ENCODE measurements at regions not wholly inside any gene's neighbourhood (a gene's known extent, or its start where the extent isn't known, plus 50 kb on each side); places are given as distances from the start of the nearest gene placed in this dataset.

GRCh38 chr20:56924292-56925081 lies 295.4 kb downstream of the TFAP2C start:
- no peak for TF ChIP-seq CTCF (IDR thresholded peaks at IDR 0.05)

GRCh38 chr20:56925082-56925830 lies 296.1 kb downstream of the TFAP2C start:
- TF ChIP-seq CTCF (IDR thresholded peaks at IDR 0.05) = no peak
- no peaks in the 10 kb centered on the region for H3K4me1 Mint-ChIP-seq (ENCODE audit: low read depth)
- H3K27ac Mint-ChIP-seq = no peak overlapping the region
- no peaks in the 10 kb centered on the region for H3K36me3 Mint-ChIP-seq (ENCODE audit: low read depth)
- H3K9me3 Mint-ChIP-seq = no peaks in the 10 kb centered on the region
- no peak for DNase-seq
- H3K4me3 Mint-ChIP-seq = no peak overlapping the region
- peaks cover 24% of the 10 kb centered on the region for H3K27me3 Mint-ChIP-seq (ENCODE audit: insufficient read depth)

More at GRCh38 chr20:56924292-56925081, 295.4 kb downstream of the TFAP2C start:
- no peaks in the 10 kb centered on the region for H3K9me3 Mint-ChIP-seq
- no peak for DNase-seq
- H3K27me3 Mint-ChIP-seq (ENCODE audit: insufficient read depth) = peaks cover 21% of the 10 kb centered on the region
- H3K36me3 Mint-ChIP-seq (ENCODE audit: low read depth) = no peaks in the 10 kb centered on the region
- H3K4me3 Mint-ChIP-seq = no peak overlapping the region
- H3K4me1 Mint-ChIP-seq (ENCODE audit: low read depth) = no peaks in the 10 kb centered on the region
- no peak overlapping the region for H3K27ac Mint-ChIP-seq

- Mint-ChIP-seq H3K9me3 (no peaks in the 10 kb centered on the region), H3K4me1 (ENCODE audit: low read depth) (no peaks in the 10 kb centered on the region), H3K27me3 (ENCODE audit: insufficient read depth) (peaks cover 18% of the 10 kb centered on the region), H3K36me3 (ENCODE audit: low read depth) (no peaks in the 10 kb centered on the region), H3K27ac (no peak overlapping the region), H3K4me3 (no peak overlapping the region)
- TF ChIP-seq CTCF (IDR thresholded peaks at IDR 0.05) = no peak
- DNase-seq = no peak
These were observed 296.7 kb downstream of the TFAP2C start for GRCh38 chr20:56925831-56926170.

- Mint-ChIP-seq H3K27me3 (ENCODE audit: insufficient read depth) (peaks cover 18% of the 10 kb centered on the region), H3K4me3 (no peak overlapping the region), H3K27ac (no peak overlapping the region), H3K9me3 (no peaks in the 10 kb centered on the region), H3K4me1 (ENCODE audit: low read depth) (no peaks in the 10 kb centered on the region), H3K36me3 (ENCODE audit: low read depth) (no peaks in the 10 kb centered on the region)
- no peak for DNase-seq
- no peak for TF ChIP-seq CTCF (IDR thresholded peaks at IDR 0.05)
These were observed 297.4 kb downstream of the TFAP2C start for GRCh38 chr20:56926501-56926900.

- H3K9me3 Mint-ChIP-seq = no peaks in the 10 kb centered on the region
These were observed 298.0 kb downstream of the TFAP2C start for GRCh38 chr20:56927127-56927526.

More at GRCh38 chr20:56927127-56927526, 298.0 kb downstream of the TFAP2C start:
- no peak for DNase-seq
- no peak for TF ChIP-seq CTCF (IDR thresholded peaks at IDR 0.05)
- peaks cover 20% of the 10 kb centered on the region for H3K27me3 Mint-ChIP-seq (ENCODE audit: insufficient read depth)
- no peaks in the 10 kb centered on the region for H3K36me3 Mint-ChIP-seq (ENCODE audit: low read depth)
- H3K27ac Mint-ChIP-seq = no peak overlapping the region
- no peaks in the 10 kb centered on the region for H3K4me1 Mint-ChIP-seq (ENCODE audit: low read depth)
- H3K4me3 Mint-ChIP-seq = no peak overlapping the region

All from HFFc6 (cell line).